ENCODE measurements at regions not wholly inside any gene's neighbourhood (a gene's known extent, or its start where the extent isn't known, plus 50 kb on each side); places are given as distances from the start of the nearest gene placed in this dataset.
"Not testable (repeated sequence)": the region's sequence is repeated elsewhere in the genome, so short reads cannot be mapped to it uniquely, and the experiment has no call there.

DNA sequence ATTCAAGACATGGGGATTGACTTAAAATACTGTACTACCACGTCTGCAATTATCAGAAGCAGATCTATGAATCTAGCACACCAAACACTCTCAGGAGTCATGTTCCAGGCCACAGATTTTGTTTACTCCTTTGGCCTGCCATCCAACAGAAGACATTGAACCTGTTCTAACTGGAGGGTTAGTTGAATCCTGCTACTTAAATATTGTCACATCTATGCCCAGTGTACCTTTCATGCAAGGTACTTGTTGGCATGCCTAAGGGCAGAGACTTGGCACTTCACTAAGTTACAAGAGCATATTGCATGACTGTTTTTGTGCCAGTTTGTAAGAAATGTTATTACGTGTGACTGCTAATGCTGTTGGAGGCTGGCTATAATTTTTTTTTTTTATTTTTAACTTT lies 126.9 kb upstream of the BCOR start:
- DNase-seq = no peak

DNA sequence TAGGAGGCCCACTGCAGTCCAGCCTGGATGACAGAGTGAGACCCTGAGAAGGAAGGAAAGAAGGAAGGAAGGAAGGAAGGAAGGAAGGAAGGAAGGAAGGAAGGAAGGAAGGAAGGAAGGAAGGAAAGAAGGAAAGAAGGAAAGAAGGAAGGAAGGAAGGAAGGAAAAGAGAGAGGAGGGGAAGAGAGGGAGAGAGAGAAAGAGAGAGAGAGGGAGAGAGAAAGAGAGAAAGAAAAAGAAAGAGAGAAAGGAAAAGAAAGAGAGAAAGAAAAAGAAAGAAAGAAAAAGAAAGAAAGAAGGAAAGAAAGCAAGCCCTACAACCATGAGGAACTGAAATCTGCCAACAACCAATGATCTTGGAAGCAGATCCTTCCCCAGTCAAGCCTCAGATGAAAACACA lies 124.9 kb upstream of the BCOR start:
- not testable (repeated sequence) for DNase-seq

DNA sequence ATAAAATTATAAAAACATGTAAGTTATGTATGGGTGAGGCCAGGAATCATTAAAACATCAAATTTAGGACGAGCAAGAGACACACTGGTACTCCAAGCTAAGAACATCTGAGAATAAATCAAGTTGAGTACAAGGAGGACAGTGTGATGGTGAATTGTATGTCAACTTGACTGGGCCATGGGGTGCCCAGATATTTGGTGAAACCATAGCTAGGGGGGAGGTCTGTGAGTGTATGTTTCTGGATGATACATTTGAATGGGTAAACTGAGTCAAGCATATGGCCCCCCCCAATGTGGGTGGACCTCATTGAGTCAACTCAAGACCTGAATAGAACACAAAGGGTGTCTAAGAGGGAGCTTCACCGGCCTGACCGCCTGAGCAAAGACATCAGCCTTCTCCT lies 115.3 kb upstream of the BCOR start:
- no peak for DNase-seq

DNA sequence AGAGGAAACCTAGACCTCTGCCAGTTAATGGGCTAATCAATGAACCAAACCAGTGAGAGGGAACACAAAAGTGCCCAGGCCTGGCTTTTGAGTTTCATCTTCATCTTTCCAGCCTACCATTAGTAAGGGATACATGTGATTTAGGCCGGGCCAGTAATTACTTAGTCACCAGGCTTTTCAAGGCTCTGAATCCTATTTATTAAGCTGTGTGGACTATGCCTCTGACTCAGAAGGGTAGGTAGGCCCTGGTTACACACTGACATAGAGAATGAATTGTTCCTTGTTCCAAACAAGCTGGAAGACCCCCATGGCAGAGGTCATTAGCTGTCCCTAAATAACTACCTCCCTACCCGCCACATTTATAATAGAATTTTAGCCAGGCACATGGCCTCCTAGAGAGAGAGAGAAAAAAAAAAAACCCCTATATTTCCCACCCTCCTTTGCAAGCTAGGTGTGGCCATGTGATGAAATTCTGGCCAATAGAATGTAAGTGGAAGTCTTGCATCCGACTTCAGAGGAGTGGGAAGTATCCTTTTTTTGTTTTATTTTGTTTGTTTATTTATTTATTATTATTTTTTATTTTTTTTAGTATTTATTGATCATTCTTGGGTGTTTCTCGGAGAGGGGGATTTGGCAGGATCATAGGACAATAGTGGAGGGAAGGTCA lies 112.3 kb upstream of the BCOR start:
- DNase-seq = no peak

DNA sequence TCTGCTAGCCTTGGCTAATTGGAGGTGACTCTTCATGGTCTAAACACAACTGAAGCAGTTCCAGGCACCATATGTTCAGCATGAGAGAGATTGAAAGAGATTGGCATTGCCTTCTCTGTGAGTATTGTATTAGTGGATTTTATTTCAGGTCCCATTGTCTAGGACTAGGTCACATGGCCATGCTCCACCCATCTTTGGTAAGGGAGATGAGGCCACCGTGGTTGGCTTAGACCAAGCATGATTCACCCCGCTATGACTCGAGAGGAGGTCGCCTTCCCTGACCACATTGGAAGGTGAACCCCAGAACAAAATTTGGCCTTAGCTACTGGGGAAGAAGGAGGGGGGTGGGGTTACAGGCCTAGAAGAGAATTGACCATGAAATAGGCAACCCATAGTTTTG lies 109.9 kb upstream of the BCOR start:
- DNase-seq = no peak

DNA sequence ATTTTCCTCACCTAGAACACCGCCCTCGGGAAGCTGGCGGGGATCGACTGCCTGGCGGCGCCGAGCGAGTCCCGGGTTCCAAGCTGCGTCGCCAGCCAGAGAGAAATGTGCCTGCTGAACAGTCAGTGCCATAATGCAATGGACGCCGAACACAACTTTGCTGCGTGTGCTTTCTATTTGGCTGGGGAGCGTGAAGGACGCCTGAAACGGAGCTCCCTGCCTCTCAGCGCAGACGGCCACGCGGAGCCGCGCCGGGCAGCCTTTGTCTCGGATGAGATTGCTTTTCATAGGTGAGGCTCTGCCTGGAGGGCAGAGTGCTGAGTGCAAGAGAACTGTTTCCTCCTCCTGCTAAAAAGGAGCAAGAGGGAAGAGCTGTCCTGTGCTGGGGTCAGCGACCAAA lies 107.7 kb upstream of the BCOR start:
- no peak for DNase-seq

DNA sequence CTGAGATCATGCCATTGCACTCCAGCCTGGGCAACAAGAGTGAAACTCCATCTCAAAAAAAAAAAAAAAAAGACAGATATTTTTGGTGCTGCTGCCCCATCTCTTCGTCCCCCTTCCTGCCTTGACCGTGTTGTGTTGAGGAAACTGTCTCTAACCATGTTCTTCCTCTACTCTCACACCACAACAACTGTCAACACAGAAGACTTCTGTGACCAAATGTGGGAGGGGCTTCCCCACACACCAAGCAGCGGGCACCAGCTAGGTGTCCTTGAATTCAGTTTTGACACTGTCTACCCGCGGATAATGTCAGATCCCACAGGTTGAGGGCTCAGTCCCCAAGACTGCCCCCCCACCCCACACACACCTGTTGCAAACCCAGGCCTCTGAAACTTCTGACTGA lies 104.7 kb upstream of the BCOR start:
- DNase-seq = no peak

DNA sequence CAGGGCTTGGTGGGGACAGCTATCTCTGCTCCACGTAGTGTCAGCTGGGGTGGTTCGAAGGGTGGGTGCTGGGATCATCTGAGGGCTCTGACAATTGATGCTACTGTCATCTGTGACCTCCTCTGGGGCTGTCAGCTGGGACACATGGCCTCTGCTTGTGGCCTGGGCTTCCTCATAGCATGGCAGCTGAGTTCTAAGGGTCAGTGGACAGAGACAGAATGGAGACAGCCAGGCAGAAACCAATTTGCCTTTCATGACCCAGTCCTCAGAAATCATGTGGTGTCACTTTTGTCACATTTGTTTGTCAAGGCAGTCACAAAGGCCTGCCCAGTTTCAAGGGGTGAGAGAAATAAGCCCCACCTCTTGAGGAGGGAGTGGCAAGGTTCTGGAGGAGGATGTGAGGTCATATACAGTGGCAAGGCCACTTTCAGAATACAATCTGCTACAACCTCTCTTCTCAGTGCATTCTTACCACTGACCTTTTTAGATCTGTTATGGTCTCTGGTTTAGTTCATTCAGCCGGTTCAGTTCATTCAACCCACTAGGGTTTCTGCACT lies 103.6 kb upstream of the BCOR start:
- DNase-seq = no peak

DNA sequence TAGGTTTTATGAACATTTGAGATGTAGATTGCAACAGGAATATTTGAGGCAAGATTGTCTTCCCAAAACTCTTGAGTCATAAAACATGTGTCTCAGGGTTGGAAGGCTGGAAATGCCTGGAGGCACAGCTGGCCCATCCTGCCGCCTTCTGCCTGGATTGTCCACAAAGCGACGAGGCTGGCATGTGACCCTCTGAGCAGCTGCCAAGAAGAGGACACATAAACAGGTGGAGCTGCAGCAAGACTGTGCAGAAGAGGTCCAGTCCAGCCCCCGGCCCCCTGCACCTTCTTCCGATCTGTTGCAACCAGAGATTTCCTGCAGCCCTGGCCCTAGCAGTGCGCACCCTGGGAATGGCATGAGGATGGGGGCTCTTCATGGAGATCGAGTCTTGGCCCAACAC lies 101.9 kb upstream of the BCOR start:
- no peak for DNase-seq

DNA sequence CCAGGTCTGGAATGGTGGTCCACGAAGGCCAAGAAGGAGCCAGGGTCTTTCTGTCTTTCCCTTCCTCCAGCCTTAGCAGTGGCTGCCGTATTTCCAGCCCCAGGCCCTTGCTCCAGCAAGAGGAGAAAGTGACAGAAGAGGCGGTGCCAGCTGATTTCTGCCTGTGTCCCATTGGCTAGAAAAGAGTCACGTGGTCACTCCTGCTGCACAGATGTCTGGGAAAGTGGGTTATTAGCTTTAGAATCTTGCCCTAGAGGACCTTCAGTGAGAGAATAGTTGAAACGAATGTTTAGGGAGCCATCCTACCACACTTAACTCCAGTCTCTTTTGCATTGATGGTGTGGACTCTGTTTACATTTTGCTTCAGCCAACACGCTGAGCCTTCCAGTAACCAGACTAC lies 99.3 kb upstream of the BCOR start:
- no peak for DNase-seq

DNA sequence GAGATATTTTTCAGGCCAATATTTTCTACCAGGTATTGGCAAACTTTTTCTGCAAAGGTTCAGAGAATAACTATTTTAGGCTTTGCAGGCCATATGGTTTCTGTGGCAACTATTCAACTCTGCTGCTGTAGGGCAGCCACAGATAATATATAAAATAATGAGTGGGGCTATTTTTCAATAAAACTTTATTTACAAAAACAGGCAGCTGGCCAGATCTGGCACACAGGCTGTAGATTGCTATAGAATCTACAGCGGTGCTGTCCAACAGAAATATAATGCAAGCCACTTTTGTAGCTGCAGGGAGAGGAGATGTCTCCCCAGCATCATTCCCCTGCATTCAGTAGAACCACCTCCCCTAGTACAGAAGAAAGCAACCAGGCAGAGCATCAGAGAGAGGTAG lies 97.6 kb upstream of the BCOR start:
- no peak for DNase-seq

DNA sequence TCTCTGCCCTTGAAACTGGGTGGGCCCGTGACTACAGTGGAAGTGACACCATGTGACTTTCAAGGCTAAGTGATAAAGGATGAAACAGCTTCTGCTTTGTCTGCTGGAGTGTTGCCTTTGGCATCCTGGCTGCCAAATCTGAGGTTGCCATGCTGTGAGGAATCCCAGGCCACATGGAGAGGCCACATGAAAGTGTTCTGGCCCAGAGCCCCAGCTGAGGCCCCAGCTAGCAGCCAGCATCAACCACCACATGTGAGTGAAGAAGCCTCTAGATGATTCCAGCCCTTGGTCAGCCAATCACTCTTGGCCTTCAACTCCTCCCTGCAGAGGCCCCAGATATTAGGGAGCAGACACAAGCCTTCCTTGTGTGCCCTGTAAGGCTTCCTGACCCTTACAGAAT lies 94.4 kb upstream of the BCOR start:
- no peak for DNase-seq

DNA sequence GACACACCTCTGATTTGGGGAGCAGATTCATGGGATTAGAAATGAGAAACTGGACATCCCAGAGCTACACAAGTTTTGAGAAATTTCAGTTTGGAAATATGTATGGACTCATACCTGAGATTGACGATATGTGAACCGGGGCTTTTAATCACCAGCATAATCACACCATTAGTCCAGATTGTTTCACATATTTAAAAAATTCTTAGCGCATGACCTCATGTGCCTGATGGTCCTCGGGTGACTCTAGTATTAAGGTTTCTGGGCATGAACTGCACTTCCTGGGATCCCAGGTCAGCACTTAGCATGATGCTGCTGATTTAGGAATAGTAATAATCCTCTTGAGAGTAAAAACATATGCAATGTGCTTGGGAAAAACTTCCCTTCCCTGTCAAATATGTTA lies 91.9 kb upstream of the BCOR start:
- DNase-seq = no peak

DNA sequence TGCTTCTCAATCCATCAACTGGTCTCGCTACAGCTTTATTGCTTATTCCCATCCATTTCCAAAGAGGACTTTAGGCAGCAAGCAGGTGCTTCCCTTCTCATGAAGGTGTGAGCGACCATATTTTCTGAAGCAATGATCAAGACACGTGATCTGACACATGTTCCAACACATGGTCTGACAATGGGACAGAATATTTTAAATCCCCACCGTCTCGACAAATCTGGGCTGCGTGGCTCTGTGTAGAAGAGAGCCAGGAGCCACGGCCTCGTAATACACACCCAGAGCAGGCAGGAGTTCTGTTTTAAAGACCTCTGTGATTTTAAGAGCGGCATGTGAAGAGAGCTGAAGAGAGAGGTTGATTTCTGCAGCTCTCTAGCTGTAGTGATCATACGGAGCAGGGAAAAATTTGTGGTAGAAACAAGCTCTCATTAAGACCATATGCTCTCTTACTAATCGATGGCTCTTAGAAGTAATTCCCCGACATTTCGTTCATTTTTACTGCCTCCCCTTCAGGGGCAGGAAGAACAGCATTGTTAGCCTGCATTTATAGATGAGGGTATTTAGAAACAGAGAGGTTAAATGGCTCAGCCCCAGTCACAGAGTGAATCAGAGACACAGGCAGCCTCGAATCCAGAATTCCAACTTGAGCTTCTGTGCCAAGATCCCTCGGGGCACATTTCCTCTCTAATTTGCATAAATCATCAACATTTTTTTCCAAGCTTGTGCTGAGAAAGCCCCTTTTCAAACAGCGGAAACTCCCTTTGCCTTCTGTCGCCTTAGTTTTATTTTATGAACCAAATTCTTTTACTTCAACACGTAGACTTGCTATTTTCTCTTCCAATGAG lies 91.0 kb upstream of the BCOR start:
- DNase-seq = no peak

DNA sequence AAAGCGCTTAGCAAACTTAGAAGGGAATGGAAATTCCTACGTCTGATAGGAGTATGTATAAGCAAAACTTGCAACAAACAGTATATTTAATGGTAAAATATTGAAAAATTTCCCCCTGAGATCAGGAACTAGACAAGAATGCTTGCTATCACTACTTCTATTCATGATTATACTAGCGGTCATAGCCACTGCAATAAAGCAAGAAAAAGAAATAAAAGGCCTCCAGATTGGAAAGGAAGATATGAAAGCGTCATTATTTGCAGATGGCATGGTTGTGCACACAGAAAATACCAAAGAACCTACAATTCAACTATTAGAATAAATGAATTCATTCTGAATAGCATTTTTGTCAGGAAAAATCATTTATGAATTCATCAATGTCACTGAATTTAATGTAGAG lies 87.2 kb upstream of the BCOR start:
- no peak for DNase-seq

DNA sequence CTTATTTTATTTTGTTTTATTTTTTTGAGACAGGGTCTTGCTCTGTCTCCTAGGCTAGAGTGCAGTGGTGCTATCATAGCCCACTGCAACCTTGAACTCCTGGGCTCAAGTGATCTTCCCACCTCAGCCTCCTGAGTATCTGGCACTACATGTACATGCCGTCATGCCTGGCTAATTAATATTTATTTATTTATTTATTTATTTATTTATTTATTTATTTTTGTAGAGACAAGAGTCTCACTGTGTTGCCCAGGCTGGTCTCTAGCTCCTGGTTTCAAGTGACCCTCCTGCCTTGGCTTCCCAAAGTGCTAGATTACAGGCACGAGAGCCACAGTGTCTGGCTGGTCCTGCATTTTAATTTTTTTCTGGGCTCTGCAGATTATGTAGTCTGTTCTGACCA lies 84.9 kb upstream of the BCOR start:
- DNase-seq = no peak

DNA sequence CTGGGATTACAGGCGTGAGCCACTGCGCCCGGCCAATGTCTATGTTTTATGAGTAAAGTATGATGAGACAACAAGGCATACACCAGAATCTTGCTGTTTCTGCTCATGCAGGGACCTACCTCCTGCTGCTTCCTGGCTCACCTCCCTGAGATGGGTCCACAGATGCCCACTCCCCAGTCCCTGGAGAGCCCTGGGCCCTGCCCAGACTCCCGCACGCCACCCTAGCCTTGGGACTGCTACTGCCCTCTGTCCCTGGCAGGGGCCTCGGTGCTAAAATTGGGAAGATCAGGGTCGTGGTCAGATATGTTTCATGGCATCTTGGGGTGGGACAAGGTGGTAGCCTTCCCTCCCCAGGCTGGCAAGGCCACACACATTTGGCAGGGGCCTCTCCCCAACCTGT lies 84.3 kb upstream of the BCOR start:
- DNase-seq = no peak

DNA sequence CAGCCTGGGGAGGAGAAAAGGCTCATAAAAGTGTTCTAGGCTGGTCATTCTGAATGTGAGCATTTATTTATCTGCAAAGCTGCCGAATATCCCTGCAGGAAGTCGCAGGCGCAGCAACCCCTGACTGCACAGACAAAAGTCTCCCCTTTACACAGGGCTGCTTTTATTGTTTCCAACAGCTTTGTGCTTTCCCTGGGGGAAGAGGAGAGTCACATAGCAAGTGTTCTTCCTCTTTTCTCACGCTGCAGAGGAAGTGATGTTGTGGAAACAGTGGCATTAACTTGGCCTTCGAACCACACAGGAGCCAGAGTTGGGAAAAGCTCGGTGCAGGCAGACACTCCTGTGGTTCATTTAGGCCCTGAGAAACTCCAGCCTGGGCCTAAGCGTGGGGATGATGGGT lies 81.5 kb upstream of the BCOR start:
- no peak for DNase-seq

DNA sequence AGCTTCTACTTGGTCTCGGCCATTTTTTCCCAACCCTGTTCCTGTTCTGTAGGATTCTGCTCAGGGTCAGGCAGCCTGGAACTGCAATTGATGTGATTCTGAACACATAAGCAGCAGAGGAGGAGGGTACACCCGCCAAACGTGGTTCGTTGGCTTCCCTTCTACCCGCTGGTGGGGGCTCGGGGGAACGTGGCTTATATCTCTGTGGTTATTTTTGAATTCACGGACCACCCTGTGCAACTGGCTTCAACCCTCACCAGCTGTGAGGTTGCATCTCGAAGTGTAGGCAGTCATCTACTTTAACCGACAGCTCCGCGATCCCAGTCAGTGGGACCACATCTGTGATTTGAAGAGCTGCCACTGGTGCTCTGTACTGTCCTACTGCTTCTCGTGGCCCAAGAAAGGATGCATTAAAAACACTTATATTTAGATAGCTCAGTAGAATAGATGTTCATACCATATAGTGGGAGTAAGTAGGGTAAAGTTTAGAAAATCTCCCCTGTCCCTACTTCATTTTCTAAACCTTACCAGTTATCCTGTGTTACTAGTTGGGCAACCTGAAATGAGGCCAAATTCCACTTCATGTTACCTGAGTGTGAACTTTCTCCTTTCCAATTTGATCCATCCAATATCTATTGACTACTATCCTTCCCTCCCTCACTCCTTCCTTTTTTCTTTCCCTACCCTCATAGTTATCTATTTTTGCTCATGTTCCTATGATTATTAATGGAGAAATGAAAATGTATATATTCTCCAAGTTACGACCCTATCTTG lies 80.4 kb upstream of the BCOR start:
- DNase-seq = no peak

DNA sequence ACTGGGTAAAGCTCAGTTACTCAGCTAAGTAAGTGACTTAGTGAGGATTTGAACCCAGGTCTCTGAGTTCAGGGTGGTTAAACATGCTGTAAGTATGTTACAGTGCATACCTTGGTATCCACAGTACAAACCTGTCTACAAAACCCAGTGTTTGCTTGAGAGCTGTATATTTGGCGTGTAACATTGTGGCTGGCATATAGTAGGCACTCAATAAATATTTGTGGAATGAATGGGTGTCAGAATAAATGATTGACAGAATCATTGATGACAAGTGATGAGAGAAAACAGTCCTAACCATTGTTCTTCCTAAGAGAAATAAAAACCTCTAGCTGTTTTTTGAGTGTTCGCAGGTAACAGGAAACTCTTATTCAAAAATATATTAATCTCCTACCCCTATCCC lies 79.7 kb upstream of the BCOR start:
- DNase-seq = no peak

DNA sequence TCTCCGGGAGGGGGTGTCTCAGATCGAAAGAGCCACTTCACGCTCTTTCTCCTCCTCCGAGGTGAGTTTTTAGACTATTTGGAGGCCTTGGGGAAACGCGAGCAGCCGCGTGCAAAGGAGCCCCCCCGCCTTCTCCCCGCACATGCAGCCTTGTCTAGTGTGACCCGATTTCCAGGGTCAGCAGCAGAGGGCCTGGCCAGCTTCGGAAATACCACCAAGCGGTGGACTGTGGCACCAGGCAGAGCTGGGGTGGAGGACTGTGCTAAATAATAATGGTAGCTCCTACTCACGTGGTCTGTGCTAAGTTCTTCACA lies 79.3 kb upstream of the BCOR start:
- no peak for DNase-seq

DNA sequence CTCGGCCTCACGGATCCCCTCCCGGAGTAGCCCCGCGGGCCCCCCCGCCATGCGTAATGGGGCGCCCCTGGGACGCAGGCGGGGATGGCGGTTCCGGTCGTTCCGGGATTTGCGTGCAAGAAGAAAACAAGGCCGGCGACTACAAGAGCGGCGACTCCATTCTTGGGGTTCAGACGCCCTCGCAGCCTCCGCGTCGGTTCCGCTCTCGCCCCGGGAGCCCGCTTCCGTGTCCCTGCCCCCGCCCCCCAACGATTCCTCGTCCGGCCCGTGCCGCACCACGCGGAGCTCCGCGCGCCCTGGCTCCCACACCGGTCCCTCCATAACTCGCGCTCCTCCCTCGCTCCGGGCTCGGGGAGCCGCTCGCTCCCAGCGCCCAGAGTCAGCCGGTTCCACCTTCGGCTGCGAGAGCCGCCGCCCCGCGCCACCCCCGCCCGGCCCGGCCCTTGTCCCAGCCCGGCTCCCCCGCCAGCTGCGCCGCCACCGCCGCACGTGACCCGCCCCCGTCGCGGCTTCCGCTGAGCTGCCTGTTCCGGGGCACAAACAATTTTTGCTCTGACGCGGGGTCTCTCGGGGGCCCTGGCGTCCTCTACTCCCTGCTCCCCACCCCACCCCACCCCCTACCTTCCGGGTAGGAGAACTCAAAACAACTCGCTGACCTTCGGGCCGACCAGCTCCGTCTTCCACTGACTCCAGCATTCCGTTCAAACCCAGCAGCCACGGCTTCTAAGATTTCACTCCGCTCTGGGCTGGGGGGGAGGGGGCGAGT lies 78.8 kb upstream of the BCOR start:
- no peak for DNase-seq
